ENCODE measurements at regions not wholly inside any gene's neighbourhood (a gene's known extent, or its start where the extent isn't known, plus 50 kb on each side); places are given as distances from the start of the nearest gene placed in this dataset.

DNA sequence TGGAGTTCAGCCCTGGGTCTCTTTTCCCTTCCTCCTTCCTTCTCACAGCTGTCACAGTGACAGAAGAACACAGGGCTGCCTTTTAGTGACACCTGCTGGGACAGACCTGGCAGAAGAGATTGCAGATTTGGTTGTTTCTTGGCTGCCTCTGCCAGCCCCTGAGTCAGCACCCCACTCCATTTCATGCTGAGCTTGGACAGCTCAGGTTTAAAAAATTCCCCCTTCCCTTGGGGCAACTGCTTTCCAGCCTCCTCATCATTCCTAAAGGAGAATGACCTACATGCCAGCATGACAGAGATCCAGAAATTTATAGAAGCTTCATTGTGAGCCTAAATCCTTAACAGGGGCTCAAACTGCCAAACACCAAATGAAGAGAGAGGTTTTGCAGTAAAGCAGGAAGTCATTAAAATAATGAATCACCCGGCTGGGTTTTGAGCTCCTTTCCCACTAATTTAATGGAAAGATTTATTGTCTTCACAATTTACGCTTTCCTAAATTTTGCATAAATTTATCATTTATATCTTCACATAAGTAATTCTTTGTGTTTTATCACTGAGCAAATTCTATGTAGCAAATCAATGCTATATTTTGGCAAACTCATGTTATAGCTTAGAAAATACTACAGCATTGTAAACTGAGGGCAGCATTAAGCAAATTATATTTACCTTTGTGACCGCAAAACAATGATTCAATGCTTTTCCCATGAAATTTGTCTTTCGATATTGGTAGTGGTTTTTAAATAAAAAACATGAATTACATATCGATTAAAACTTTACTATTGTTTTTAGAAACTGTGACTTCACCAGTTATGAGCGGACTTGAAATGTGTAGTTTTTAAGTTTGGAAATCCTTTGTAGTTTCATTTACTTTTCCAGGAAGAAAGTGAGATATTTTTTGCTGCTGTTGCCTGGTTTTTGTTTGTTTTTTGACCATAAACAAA, 399.5 kb upstream of the ANKRD30A start:
- TF ChIP-seq, protein P1, sequence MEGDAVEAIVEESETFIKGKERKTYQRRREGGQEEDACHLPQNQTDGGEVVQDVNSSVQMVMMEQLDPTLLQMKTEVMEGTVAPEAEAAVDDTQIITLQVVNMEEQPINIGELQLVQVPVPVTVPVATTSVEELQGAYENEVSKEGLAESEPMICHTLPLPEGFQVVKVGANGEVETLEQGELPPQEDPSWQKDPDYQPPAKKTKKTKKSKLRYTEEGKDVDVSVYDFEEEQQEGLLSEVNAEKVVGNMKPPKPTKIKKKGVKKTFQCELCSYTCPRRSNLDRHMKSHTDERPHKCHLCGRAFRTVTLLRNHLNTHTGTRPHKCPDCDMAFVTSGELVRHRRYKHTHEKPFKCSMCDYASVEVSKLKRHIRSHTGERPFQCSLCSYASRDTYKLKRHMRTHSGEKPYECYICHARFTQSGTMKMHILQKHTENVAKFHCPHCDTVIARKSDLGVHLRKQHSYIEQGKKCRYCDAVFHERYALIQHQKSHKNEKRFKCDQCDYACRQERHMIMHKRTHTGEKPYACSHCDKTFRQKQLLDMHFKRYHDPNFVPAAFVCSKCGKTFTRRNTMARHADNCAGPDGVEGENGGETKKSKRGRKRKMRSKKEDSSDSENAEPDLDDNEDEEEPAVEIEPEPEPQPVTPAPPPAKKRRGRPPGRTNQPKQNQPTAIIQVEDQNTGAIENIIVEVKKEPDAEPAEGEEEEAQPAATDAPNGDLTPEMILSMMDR (conservative IDR thresholded peaks at IDR 0.05 in 1 of 2, IDR thresholded peaks at IDR 0.05 in 1 of 2; ENCODE audit: low read depth in 1 of 2, low read length in 2 of 2), result peak in 1 of 2 donors; percentile 6
- no peak for TF ChIP-seq EZH2 (IDR thresholded peaks at IDR 0.05; ENCODE audit: low read length, missing control alignments)

Measured in fibroblast of lung (primary cell).